H1 (cell line): ENCODE measurements at regions not wholly inside any gene's neighbourhood (a gene's known extent, or its start where the extent isn't known, plus 50 kb on each side); places are given as distances from the start of the nearest gene placed in this dataset.

Source experiments
- CBX8 ChIP-seq: fragments of 300-800, 300-1000 bp; sonication (generic); IDR thresholded peaks from 2 replicates; pipeline ENCODE4 v1.7.1; 2016; ENCODE audit warnings: low read depth, low read length, borderline replicate concordance
- CEBPB ChIP-seq: IDR thresholded peaks from 2 replicates; pipeline ENCODE4 v1.6.1; 2012; ENCODE audit warnings: low read depth, low read length
- JUN ChIP-seq: IDR thresholded peaks from 2 replicates; pipeline ENCODE4 v1.6.1; 2011; ENCODE audit warnings: low read depth, mild to moderate bottlenecking, improper control_type of control experiment, low read length
- POLR2A ChIP-seq, 2 experiments: IDR thresholded peaks; 1 replicate in 1 of 2; 2 replicates in 1 of 2; pipeline ENCODE4 v1.6.1; 2011; ENCODE audit warnings: low read depth in 2 of 2, low read length in 2 of 2, mild to moderate bottlenecking in 2 of 2; ENCODE audit errors: control extremely low read depth in 1 of 2
- POLR2AphosphoS5 ChIP-seq: IDR thresholded peaks from 2 replicates; pipeline ENCODE4 v1.6.1; 2011; ENCODE audit warnings: low read depth, low read length
- RAD21 ChIP-seq, 2 experiments: IDR thresholded peaks in 1 of 2; conservative IDR thresholded peaks in 1 of 2; 2 replicates each; pipeline ENCODE4 v1.6.1; 2011; ENCODE audit warnings: low read depth in 2 of 2, low read length in 2 of 2, improper control_type of control experiment in 1 of 2, inconsistent platforms in 1 of 2, mild to moderate bottlenecking in 1 of 2, moderate library complexity in 1 of 2
- SP1 ChIP-seq: IDR thresholded peaks from 2 replicates; pipeline ENCODE4 v1.6.1; 2011; ENCODE audit warnings: low read depth, low read length
- TAF1 ChIP-seq: IDR thresholded peaks from 2 replicates; pipeline ENCODE4 v1.6.1; 2011; ENCODE audit warnings: mild to moderate bottlenecking, low read depth, low read length
- YY1 ChIP-seq: IDR thresholded peaks from 2 replicates; pipeline ENCODE4 v1.6.1; 2011; ENCODE audit warnings: low read depth, mild to moderate bottlenecking, low read length
- TF ChIP-seq, protein P1 (sequence below), 3 experiments: IDR thresholded peaks; 1 replicate in 2 of 3; 2 replicates in 1 of 3; pipeline versions ENCODE4 v1.5.1 to v1.6.1; 2011; ENCODE audit warnings: low read length in 3 of 3, mild to moderate bottlenecking in 3 of 3, inconsistent platforms in 2 of 3, low read depth in 1 of 3, moderate library complexity in 1 of 3; ENCODE audit not compliant: insufficient read depth in 1 of 3; ENCODE audit errors: control extremely low read depth in 1 of 3

DNA sequence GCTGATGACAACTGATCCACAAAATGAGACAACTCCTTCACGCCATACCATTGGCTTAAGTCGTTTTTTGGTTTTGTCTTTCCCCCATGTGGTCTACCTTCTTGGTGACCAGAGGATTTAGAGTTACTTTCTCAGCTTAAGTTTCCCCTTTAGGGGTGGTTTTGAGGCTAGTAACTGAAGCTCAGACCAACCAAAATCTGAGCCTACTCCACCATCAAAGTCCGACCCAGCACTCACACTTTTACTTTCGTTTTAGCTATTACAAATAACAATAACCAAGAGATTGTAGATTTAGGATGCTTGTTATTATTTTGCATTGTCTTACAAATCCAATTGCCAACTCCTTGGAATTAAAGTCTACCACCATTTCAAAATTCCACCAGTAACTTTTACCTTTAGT is 130.6 kb upstream of the MDM1 start:
- TF ChIP-seq CBX8 (no peak), POLR2AphosphoS5 (no peak), SP1 (no peak), TAF1 (no peak), JUN (no peak), POLR2A (IDR thresholded peaks at IDR 0.05; ENCODE audit: control extremely low read depth in 1 of 2, low read depth in 2 of 2, low read length in 2 of 2) (no peak), RAD21 (IDR thresholded peaks at IDR 0.05 in 1 of 2, conservative IDR thresholded peaks at IDR 0.05 in 1 of 2; ENCODE audit: low read depth in 2 of 2, low read length in 2 of 2) (no peak), CEBPB (no peak), YY1 (no peak)
- TF ChIP-seq, protein P1, sequence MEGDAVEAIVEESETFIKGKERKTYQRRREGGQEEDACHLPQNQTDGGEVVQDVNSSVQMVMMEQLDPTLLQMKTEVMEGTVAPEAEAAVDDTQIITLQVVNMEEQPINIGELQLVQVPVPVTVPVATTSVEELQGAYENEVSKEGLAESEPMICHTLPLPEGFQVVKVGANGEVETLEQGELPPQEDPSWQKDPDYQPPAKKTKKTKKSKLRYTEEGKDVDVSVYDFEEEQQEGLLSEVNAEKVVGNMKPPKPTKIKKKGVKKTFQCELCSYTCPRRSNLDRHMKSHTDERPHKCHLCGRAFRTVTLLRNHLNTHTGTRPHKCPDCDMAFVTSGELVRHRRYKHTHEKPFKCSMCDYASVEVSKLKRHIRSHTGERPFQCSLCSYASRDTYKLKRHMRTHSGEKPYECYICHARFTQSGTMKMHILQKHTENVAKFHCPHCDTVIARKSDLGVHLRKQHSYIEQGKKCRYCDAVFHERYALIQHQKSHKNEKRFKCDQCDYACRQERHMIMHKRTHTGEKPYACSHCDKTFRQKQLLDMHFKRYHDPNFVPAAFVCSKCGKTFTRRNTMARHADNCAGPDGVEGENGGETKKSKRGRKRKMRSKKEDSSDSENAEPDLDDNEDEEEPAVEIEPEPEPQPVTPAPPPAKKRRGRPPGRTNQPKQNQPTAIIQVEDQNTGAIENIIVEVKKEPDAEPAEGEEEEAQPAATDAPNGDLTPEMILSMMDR (IDR thresholded peaks at IDR 0.05; ENCODE audit: control extremely low read depth in 1 of 3, insufficient read depth in 1 of 3, low read depth in 1 of 3, low read length in 3 of 3): no peak
